Liver (tissue), 8 donors: ENCODE measurements at regions not wholly inside any gene's neighbourhood (a gene's known extent, or its start where the extent isn't known, plus 50 kb on each side); places are given as distances from the start of the nearest gene placed in this dataset.

Experiments used
- DNase-seq: peaks from one replicate; pipeline ENCODE4 v3.0.0-alpha.2; 2017; ENCODE audit warnings: low spot score
- H3K27ac ChIP-seq, 2 donors: one replicate each; pipeline ENCODE4 v1.7.0; 2013; ENCODE audit warnings: inconsistent platforms in 2 of 2, low read length in 2 of 2, control low read depth in 1 of 2, low read depth in 1 of 2, mild to moderate bottlenecking in 1 of 2
- H3K27me3 ChIP-seq, 4 donors: one replicate each; pipeline versions ENCODE4 v1.6.1 to v1.7.0; 2013; ENCODE audit warnings: low read length in 3 of 4, inconsistent platforms in 1 of 4, mild to moderate bottlenecking in 1 of 4, moderate library complexity in 1 of 4; ENCODE audit not compliant: control insufficient read depth in 4 of 4, insufficient read depth in 4 of 4
- H3K36me3 ChIP-seq, 4 donors: one replicate each; pipeline versions ENCODE4 v1.6.1 to v1.7.0; 2013; ENCODE audit warnings: low read length in 3 of 4, mild to moderate bottlenecking in 3 of 4, low read depth in 1 of 4, moderate library complexity in 1 of 4; ENCODE audit not compliant: control insufficient read depth in 4 of 4, insufficient read depth in 3 of 4
- H3K4me1 ChIP-seq, 4 donors: one replicate each; pipeline versions ENCODE4 v1.6.1 to v1.7.0; 2013; ENCODE audit warnings: low read length in 3 of 4, mild to moderate bottlenecking in 3 of 4, moderate library complexity in 1 of 4; ENCODE audit not compliant: control insufficient read depth in 4 of 4, insufficient read depth in 4 of 4
- H3K4me3 ChIP-seq, 3 donors: one replicate each; pipeline versions ENCODE4 v1.6.1 to v1.7.0; 2013; ENCODE audit warnings: low read length in 3 of 3, control low read depth in 1 of 3, low read depth in 1 of 3, mild to moderate bottlenecking in 1 of 3
- H3K9ac ChIP-seq, 2 donors: one replicate each; pipeline ENCODE4 v1.7.0; 2013; ENCODE audit warnings: low read length in 2 of 2, mild to moderate bottlenecking in 2 of 2, moderate library complexity in 2 of 2, control low read depth in 1 of 2, low read depth in 1 of 2
- H3K9me3 ChIP-seq, 4 donors: one replicate each; pipeline versions ENCODE4 v1.6.1 to v1.7.0; 2013; ENCODE audit warnings: low read length in 3 of 4; ENCODE audit not compliant: control insufficient read depth in 4 of 4
- EGR1 ChIP-seq, 2 donors: IDR thresholded peaks; 2 replicates each; pipeline ENCODE4 v1.6.1; 2016 to 2018; ENCODE audit warnings: antibody characterized with exemption in 2 of 2, low read depth in 2 of 2
- FOXA1 ChIP-seq: IDR thresholded peaks from 2 replicates; pipeline ENCODE4 v1.6.1; 2016; ENCODE audit warnings: antibody characterized with exemption
- FOXA2 ChIP-seq: IDR thresholded peaks from 2 replicates; pipeline ENCODE4 v1.6.1; 2016; ENCODE audit warnings: antibody characterized with exemption
- GABPA ChIP-seq, 2 donors: IDR thresholded peaks in 1 of 2; conservative IDR thresholded peaks in 1 of 2; 2 replicates each; pipeline ENCODE4 v1.6.1; 2016; ENCODE audit warnings: antibody characterized with exemption in 2 of 2, mild to moderate bottlenecking in 1 of 2, moderate library complexity in 1 of 2
- HNF4A ChIP-seq, 2 donors: conservative IDR thresholded peaks; 2 replicates each; pipeline ENCODE4 v1.6.1; 2016; ENCODE audit warnings: antibody characterized with exemption in 2 of 2, mild to moderate bottlenecking in 2 of 2
- HNF4G ChIP-seq: IDR thresholded peaks from 2 replicates; pipeline ENCODE4 v1.6.1; 2016; ENCODE audit warnings: antibody characterized with exemption
- MAX ChIP-seq: IDR thresholded peaks from 2 replicates; pipeline ENCODE4 v1.6.1; 2016; ENCODE audit warnings: antibody characterized with exemption
- NR2F2 ChIP-seq: IDR thresholded peaks from 2 replicates; pipeline ENCODE4 v1.6.1; 2016; ENCODE audit warnings: antibody characterized with exemption
- RAD21 ChIP-seq, 2 donors: IDR thresholded peaks; 2 replicates each; pipeline ENCODE4 v1.6.1; 2016; ENCODE audit warnings: antibody characterized with exemption in 2 of 2, mild to moderate bottlenecking in 2 of 2
- RXRA ChIP-seq, 2 donors: IDR thresholded peaks; 2 replicates each; pipeline ENCODE4 v1.6.1; 2017 to 2018; ENCODE audit warnings: antibody characterized with exemption in 2 of 2, mild to moderate bottlenecking in 1 of 2
- TAF1 ChIP-seq: conservative IDR thresholded peaks from 2 replicates; pipeline ENCODE4 v1.6.1; 2016; ENCODE audit warnings: antibody characterized with exemption, mild to moderate bottlenecking
- YY1 ChIP-seq: IDR thresholded peaks from 2 replicates; pipeline ENCODE4 v1.6.1; 2016; ENCODE audit warnings: antibody characterized with exemption, mild to moderate bottlenecking
- ZBTB33 ChIP-seq: IDR thresholded peaks from 2 replicates; pipeline ENCODE4 v1.6.1; 2016; ENCODE audit warnings: antibody characterized with exemption
- WGBS: extraction: QIAGEN DNeasy Blood & Tissue Kit; methylation state at CpG from one replicate; pipeline ENCODE4 v1.1.7; 2013; 5-methylcytosine and 5-hydroxymethylcytosine counted together
- TF ChIP-seq, protein P1 (sequence below): IDR thresholded peaks from 2 replicates; pipeline ENCODE4 v1.6.1; 2016; ENCODE audit warnings: antibody characterized with exemption, mild to moderate bottlenecking
- TF ChIP-seq, protein P2 (sequence below): fragments of 150-350 bp; IDR thresholded peaks from 2 replicates; pipeline ENCODE4 v1.5.1; 2017; ENCODE audit warnings: improper control_type of control experiment, low read depth, low read length; ENCODE audit not compliant: missing input control
- donor health status: healthy.
- donor health status: healthy.
- donor health status: healthy.
- donor health status: healthy.
- donor health status: healthy.

DNA sequence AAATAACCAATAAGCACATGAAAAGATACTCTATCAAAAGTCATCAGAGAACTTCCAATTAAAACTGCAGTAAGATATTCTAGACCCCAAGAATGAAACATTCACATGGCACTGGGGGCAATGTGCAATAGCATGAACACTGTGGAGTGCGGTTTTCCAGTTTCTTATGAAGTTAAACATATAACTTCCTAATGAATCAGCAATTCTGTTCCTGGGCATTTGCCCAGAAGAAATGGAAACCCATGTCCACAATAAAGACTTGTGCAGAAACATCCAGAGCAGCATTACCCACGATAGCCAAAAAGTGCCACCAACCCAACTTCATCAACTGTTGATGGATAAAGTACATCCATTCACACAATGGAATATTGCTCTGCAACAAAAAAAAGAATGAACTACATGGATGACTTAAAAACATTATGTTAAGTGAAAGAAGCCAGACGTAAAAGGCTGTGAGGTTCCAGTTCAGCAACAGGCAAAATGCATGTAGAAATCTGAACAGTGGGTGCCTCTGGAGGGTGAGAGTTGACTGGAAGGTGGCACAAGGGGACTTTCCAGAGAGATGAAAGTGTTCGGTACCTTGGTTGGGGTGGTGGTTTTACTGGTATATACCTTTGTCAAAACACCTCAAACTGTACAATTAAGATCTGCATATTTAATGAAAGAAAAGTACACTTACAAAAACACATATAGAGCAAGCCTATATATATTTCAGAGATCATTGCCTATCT is 207.2 kb upstream of the ECI2 start:
- no peak overlapping the region for H3K4me3 ChIP-seq
- TF ChIP-seq MAX (no peak), RXRA (IDR thresholded peaks at IDR 0.05) (no peak), RAD21 (IDR thresholded peaks at IDR 0.05) (no peak), TAF1 (no peak), FOXA2 (no peak), GABPA (IDR thresholded peaks at IDR 0.05 in 1 of 2, conservative IDR thresholded peaks at IDR 0.05 in 1 of 2) (no peak), FOXA1 (no peak), HNF4G (no peak), EGR1 (IDR thresholded peaks at IDR 0.05; ENCODE audit: low read depth in 2 of 2) (no peak), HNF4A (conservative IDR thresholded peaks at IDR 0.05) (no peak), ZBTB33 (no peak)
- TF ChIP-seq, protein P1, sequence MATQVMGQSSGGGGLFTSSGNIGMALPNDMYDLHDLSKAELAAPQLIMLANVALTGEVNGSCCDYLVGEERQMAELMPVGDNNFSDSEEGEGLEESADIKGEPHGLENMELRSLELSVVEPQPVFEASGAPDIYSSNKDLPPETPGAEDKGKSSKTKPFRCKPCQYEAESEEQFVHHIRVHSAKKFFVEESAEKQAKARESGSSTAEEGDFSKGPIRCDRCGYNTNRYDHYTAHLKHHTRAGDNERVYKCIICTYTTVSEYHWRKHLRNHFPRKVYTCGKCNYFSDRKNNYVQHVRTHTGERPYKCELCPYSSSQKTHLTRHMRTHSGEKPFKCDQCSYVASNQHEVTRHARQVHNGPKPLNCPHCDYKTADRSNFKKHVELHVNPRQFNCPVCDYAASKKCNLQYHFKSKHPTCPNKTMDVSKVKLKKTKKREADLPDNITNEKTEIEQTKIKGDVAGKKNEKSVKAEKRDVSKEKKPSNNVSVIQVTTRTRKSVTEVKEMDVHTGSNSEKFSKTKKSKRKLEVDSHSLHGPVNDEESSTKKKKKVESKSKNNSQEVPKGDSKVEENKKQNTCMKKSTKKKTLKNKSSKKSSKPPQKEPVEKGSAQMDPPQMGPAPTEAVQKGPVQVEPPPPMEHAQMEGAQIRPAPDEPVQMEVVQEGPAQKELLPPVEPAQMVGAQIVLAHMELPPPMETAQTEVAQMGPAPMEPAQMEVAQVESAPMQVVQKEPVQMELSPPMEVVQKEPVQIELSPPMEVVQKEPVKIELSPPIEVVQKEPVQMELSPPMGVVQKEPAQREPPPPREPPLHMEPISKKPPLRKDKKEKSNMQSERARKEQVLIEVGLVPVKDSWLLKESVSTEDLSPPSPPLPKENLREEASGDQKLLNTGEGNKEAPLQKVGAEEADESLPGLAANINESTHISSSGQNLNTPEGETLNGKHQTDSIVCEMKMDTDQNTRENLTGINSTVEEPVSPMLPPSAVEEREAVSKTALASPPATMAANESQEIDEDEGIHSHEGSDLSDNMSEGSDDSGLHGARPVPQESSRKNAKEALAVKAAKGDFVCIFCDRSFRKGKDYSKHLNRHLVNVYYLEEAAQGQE: no peak
- TF ChIP-seq, protein P2, sequence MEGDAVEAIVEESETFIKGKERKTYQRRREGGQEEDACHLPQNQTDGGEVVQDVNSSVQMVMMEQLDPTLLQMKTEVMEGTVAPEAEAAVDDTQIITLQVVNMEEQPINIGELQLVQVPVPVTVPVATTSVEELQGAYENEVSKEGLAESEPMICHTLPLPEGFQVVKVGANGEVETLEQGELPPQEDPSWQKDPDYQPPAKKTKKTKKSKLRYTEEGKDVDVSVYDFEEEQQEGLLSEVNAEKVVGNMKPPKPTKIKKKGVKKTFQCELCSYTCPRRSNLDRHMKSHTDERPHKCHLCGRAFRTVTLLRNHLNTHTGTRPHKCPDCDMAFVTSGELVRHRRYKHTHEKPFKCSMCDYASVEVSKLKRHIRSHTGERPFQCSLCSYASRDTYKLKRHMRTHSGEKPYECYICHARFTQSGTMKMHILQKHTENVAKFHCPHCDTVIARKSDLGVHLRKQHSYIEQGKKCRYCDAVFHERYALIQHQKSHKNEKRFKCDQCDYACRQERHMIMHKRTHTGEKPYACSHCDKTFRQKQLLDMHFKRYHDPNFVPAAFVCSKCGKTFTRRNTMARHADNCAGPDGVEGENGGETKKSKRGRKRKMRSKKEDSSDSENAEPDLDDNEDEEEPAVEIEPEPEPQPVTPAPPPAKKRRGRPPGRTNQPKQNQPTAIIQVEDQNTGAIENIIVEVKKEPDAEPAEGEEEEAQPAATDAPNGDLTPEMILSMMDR: no peak
- no peaks in the 10 kb centered on the region for H3K4me1 ChIP-seq
- DNase-seq: no peak
- H3K9me3 ChIP-seq: no peaks in the 10 kb centered on the region
- H3K27ac ChIP-seq: no peak overlapping the region
- H3K9ac ChIP-seq: no peak overlapping the region
- H3K27me3 ChIP-seq: no peaks in the 10 kb centered on the region
- H3K36me3 ChIP-seq: no peaks in the 10 kb centered on the region
- WGBS: 83% methylated on average over 4 of the region's 4 CpGs

DNA sequence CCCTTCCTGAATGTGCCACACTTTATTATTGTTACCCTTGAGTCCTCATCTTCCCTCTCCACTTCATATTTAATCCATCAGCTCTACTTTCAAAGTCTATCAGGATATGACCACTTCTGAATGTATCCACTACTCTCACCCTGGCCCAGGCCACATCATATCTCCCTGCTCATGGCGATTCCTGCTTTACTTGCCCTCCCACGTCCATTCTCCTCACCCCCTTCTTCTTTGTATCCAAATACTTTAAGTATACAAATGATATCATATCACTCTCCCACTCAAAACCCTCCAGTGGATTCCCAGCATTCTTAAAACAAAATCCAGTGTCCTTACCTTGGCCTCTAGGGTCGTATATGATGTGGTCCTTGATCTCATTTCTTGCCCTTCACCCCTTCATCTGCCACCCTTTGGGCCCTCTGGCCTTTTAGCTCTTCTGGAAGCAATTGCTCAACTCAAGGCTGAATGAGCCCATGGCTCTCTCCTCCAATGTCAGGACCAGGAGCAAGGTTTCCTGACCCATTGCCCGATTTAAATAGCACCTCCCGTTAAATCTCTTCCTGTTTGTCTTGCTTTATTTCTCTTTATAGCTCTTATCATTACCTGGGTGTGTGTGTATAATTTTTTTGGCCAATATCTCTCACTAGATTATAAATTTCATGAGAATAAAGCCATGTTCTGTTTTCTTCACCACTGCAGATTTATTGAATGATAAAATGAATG is 205.9 kb upstream of the ECI2 start:
- TF ChIP-seq HNF4A (conservative IDR thresholded peaks at IDR 0.05) (no peak), NR2F2 (no peak), RAD21 (IDR thresholded peaks at IDR 0.05) (no peak), ZBTB33 (no peak), FOXA1 (no peak), EGR1 (IDR thresholded peaks at IDR 0.05; ENCODE audit: low read depth in 2 of 2) (no peak), YY1 (no peak)
- TF ChIP-seq, protein P2: no peak
- H3K4me3 ChIP-seq: no peak overlapping the region
- no peaks in the 10 kb centered on the region for H3K4me1 ChIP-seq
- WGBS: 55% methylated on average over 5 of the region's 5 CpGs
- no peak for DNase-seq
- no peaks in the 10 kb centered on the region for H3K36me3 ChIP-seq
- H3K9ac ChIP-seq: no peak overlapping the region
- H3K27me3 ChIP-seq: no peaks in the 10 kb centered on the region
- no peaks in the 10 kb centered on the region for H3K9me3 ChIP-seq
- H3K27ac ChIP-seq: no peak overlapping the region
